ENCODE measurements at regions not wholly inside any gene's neighbourhood (a gene's known extent, or its start where the extent isn't known, plus 50 kb on each side); places are given as distances from the start of the nearest gene placed in this dataset.

DNA sequence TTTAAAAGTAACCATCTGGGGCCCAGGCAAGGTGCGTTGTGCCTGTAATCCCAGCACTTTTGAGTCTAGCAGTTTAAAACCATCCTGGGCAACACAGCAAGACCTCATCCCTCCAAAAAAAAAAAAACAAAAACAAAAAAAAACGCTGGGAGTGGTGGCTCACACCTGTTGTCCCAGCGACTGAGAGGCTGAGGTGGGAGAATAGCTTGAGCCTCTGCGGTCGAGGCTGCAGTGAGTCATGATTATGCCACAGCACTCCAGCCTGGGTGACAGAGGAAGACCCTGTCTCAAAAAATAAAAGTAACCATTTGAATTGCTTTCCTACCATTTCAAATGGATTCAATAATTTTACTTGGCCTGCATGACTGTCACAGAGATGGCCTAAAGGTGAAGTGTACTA, 186.5 kb upstream of the ATP2B1 start:
- no peak for DNase-seq
- Mint-ChIP-seq H3K27ac (no peak overlapping the region), H3K27me3 (ENCODE audit: low read depth, poor library complexity) (peaks cover 7% of the 10 kb centered on the region), H3K9me3 (peaks cover 9% of the 10 kb centered on the region), H3K4me3 (no peak overlapping the region), H3K4me1 (peaks cover 27% of the 10 kb centered on the region), H3K36me3 (ENCODE audit: low read depth) (peaks cover 6% of the 10 kb centered on the region)
- TF ChIP-seq, protein P1, sequence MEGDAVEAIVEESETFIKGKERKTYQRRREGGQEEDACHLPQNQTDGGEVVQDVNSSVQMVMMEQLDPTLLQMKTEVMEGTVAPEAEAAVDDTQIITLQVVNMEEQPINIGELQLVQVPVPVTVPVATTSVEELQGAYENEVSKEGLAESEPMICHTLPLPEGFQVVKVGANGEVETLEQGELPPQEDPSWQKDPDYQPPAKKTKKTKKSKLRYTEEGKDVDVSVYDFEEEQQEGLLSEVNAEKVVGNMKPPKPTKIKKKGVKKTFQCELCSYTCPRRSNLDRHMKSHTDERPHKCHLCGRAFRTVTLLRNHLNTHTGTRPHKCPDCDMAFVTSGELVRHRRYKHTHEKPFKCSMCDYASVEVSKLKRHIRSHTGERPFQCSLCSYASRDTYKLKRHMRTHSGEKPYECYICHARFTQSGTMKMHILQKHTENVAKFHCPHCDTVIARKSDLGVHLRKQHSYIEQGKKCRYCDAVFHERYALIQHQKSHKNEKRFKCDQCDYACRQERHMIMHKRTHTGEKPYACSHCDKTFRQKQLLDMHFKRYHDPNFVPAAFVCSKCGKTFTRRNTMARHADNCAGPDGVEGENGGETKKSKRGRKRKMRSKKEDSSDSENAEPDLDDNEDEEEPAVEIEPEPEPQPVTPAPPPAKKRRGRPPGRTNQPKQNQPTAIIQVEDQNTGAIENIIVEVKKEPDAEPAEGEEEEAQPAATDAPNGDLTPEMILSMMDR (IDR thresholded peaks at IDR 0.05): no peak

DNA sequence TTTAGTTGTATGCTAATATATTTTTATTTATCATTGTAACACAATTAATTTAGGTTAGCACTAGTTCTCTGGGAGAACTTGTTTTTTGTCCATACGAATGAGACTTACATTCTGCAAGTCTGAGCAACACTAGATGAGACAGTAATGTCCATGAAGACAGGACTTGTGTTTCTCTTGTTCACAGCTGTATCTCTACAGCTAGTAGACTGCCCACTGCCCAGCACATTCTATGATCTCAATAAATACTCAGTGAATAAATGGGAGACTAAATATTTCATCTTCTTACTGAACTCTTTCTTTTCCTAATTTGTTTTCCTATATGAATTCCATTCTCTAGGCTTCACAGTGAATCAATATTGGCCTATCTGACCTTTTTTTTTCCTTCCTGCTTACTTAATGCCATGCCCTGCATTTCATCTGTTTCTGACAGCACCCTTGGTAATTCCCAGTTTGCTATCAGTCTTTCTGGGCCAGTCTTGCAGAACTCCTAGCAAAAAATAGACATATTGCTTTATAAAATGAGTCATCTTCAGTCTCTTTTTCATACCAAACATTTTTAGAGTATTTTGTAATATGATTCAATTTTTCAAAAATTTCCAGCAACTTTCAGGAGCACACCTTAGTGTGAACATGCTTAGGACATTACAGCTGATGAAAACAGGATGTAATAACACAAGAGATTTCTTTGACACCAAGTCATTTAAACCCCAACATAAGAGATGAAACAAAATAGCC, 185.5 kb upstream of the ATP2B1 start:
- Mint-ChIP-seq H3K4me3 (no peak overlapping the region), H3K4me1 (peaks cover 20% of the 10 kb centered on the region), H3K27me3 (ENCODE audit: low read depth, poor library complexity) (peaks cover 7% of the 10 kb centered on the region), H3K27ac (no peak overlapping the region), H3K9me3 (peaks cover 16% of the 10 kb centered on the region), H3K36me3 (ENCODE audit: low read depth) (peaks cover 6% of the 10 kb centered on the region)
- TF ChIP-seq, protein P1 (IDR thresholded peaks at IDR 0.05): no peak
- DNase-seq: no peak

DNA sequence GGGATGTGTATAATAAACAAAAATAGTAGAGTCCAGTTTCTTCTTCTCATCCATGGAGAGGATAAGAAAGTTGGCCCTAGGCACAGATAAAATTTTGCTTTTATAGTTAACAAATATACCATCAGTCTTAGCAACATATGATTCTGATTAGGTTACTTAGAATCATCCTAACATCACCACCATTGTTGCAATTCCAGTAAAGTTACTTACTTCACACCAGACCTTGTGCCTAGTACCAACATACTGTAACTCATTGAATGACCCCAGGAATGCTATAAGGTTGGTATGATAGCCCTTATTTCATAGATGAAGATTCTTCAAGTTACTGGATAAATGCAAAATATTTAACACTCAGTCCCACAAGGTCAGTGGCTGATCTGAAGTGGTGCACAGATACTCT, 183.8 kb upstream of the ATP2B1 start:
- H3K4me1 Mint-ChIP-seq: peaks cover 12% of the 10 kb centered on the region
- H3K4me3 Mint-ChIP-seq: no peak overlapping the region
- TF ChIP-seq, protein P1 (IDR thresholded peaks at IDR 0.05): no peak
- H3K27me3 Mint-ChIP-seq (ENCODE audit: low read depth, poor library complexity): peaks cover 7% of the 10 kb centered on the region
- no peak for DNase-seq
- H3K27ac Mint-ChIP-seq: no peak overlapping the region
- H3K36me3 Mint-ChIP-seq (ENCODE audit: low read depth): peaks cover 6% of the 10 kb centered on the region
- peaks cover 18% of the 10 kb centered on the region for H3K9me3 Mint-ChIP-seq

DNA sequence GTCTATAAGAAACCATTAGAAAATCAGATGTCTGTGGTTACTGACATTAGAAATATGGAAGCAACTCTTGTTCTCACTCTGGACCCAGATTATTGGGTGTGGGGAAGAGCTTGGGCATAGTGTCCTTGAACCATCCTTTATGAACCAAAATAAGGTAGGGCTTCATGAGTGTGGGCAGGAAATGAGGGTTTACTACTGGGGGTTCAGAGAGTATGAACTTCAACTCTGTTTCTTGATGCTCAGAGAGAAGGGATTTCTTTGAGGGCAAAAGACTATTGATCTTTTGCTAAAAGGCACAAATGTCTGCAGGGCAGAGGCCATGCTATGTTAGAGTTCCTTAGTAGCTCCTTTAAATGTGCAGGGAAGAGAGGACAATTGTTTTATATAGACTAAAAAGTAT, 183.3 kb upstream of the ATP2B1 start:
- Mint-ChIP-seq H3K36me3 (ENCODE audit: low read depth) (peaks cover 6% of the 10 kb centered on the region), H3K4me1 (peaks cover 12% of the 10 kb centered on the region), H3K27ac (no peak overlapping the region), H3K9me3 (peaks cover 18% of the 10 kb centered on the region), H3K27me3 (ENCODE audit: low read depth, poor library complexity) (peaks cover 7% of the 10 kb centered on the region), H3K4me3 (no peak overlapping the region)
- no peak for DNase-seq
- TF ChIP-seq, protein P1 (IDR thresholded peaks at IDR 0.05): no peak

DNA sequence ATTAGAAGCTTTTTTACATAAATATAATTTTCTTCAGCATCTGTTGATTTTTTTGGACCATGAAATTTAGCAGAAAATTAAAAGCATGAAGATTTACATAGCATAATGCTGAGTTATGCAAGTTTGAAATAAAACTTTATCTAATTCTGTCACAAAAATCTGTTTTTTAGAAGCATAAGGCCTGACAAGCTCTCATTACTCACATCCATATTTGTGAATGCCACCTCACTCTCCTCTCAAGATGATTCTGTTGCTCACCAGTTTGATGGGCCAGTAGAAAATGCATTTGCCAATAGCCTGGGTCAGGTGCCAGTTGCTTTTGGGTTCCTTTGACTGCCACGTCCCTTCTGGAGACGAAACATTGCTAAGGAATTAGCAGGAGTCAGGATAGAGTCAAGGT, 181.5 kb upstream of the ATP2B1 start:
- Mint-ChIP-seq H3K9me3 (peaks cover 18% of the 10 kb centered on the region), H3K36me3 (ENCODE audit: low read depth) (peaks cover 6% of the 10 kb centered on the region)
- TF ChIP-seq, protein P1 (IDR thresholded peaks at IDR 0.05): no peak

DNA sequence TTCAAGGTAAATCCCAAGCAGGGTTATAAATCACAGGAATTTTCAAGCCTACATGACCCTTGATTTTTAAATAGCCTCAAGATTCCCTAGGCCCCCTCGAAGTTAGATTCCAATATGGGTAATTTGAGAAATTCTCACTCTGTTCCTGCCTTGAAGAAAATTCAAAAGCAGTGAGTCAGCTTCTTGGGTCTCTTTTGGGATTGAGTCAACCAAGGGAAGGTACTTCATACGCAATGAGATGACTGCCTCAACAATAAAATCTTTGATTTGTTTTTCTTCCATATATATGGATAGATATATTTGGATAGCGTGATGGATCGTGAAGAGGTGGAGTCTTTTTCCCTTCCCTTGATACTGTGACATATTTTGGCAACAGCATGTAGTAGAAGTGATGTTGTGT, 180.4 kb upstream of the ATP2B1 start:
- TF ChIP-seq, protein P1 (IDR thresholded peaks at IDR 0.05): no peak
- DNase-seq: no peak
- Mint-ChIP-seq H3K27ac (no peak overlapping the region), H3K9me3 (peaks cover 18% of the 10 kb centered on the region), H3K36me3 (ENCODE audit: low read depth) (peaks cover 6% of the 10 kb centered on the region), H3K4me1 (peaks cover 30% of the 10 kb centered on the region), H3K27me3 (ENCODE audit: low read depth, poor library complexity) (peaks cover 3% of the 10 kb centered on the region), H3K4me3 (no peak overlapping the region)

More for the DNA sequence above, 181.5 kb upstream of the ATP2B1 start:
- Mint-ChIP-seq H3K4me3 (no peak overlapping the region), H3K27me3 (ENCODE audit: low read depth, poor library complexity) (peaks cover 7% of the 10 kb centered on the region), H3K27ac (peak overlapping the region; percentile 66), H3K4me1 (peaks cover 24% of the 10 kb centered on the region)
- no peak for DNase-seq

All from nephron progenitor cell (in vitro differentiated cells).